ENCODE measurements at regions not wholly inside any gene's neighbourhood (a gene's known extent, or its start where the extent isn't known, plus 50 kb on each side); places are given as distances from the start of the nearest gene placed in this dataset.

DNA sequence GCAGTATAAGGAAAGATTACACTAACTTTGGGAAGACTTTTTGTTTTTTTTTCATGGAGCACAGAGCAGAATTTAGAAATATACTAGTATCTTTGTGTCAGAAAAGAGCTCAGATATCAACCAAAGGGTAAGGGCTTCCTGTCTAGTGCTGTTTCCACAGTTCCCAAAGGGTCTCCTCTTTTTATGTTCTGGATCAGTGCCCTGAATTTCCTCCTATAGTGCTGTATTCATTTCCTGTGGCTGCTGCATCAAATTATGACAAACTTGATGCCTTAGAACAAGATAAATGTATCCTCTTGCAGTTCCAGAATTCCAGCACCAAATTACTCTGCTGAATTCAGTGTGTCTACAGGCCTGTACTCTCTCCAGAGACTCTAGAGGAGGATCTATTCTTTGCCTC is 219.8 kb upstream of the THRB start:
- Histone ChIP-seq H3K36me3 (ENCODE audit: insufficient read depth, low read length) (no peaks in the 10 kb centered on the region), H3K9me3 (ENCODE audit: low read length) (no peaks in the 10 kb centered on the region), H3K27ac (ENCODE audit: low read depth, low read length, poor library complexity, severe bottlenecking) (no peak overlapping the region), H3K4me3 (ENCODE audit: low read depth, low read length, poor library complexity, severe bottlenecking) (no peak overlapping the region), H3K4me1 (ENCODE audit: insufficient read depth, low read length, poor library complexity, severe bottlenecking) (no peaks in the 10 kb centered on the region), H4K20me1 (ENCODE audit: insufficient read depth, low read length) (no peaks in the 10 kb centered on the region), H3K79me2 (ENCODE audit: insufficient read depth, low read depth, low read length) (no peaks in the 10 kb centered on the region), H3K4me2 (ENCODE audit: low read length) (no peak overlapping the region), H2AFZ (ENCODE audit: low read length) (no peak overlapping the region), H3K9me2 (ENCODE audit: insufficient read depth, low read length) (no peaks in the 10 kb centered on the region)
- CTCF ChIA-PET (ENCODE audit: unreplicated experiment), result no interaction called here
- TF ChIP-seq, protein P1, sequence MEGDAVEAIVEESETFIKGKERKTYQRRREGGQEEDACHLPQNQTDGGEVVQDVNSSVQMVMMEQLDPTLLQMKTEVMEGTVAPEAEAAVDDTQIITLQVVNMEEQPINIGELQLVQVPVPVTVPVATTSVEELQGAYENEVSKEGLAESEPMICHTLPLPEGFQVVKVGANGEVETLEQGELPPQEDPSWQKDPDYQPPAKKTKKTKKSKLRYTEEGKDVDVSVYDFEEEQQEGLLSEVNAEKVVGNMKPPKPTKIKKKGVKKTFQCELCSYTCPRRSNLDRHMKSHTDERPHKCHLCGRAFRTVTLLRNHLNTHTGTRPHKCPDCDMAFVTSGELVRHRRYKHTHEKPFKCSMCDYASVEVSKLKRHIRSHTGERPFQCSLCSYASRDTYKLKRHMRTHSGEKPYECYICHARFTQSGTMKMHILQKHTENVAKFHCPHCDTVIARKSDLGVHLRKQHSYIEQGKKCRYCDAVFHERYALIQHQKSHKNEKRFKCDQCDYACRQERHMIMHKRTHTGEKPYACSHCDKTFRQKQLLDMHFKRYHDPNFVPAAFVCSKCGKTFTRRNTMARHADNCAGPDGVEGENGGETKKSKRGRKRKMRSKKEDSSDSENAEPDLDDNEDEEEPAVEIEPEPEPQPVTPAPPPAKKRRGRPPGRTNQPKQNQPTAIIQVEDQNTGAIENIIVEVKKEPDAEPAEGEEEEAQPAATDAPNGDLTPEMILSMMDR (conservative IDR thresholded peaks at IDR 0.05; ENCODE audit: low read length), result no peak
- TF ChIP-seq EZH2phosphoT487 (IDR thresholded peaks at IDR 0.05; ENCODE audit: borderline replicate concordance, low read depth, low read length), result no peak
- intact Hi-C loops (cut with micrococcal nuclease; ENCODE audit: unreplicated experiment), result no loop called here
- POLR2A ChIA-PET, result interaction anchor here (0.7 to 1.1 kb wide), 2 partner anchors 25 to 1927 kb away, joined by 4 read pairs; no protein-coding TSS in a partner anchor
- no TSS peak for BruUV-seq (replicated peaks)
- DNase-seq (ENCODE audit: low spot score), result no peak

DNA sequence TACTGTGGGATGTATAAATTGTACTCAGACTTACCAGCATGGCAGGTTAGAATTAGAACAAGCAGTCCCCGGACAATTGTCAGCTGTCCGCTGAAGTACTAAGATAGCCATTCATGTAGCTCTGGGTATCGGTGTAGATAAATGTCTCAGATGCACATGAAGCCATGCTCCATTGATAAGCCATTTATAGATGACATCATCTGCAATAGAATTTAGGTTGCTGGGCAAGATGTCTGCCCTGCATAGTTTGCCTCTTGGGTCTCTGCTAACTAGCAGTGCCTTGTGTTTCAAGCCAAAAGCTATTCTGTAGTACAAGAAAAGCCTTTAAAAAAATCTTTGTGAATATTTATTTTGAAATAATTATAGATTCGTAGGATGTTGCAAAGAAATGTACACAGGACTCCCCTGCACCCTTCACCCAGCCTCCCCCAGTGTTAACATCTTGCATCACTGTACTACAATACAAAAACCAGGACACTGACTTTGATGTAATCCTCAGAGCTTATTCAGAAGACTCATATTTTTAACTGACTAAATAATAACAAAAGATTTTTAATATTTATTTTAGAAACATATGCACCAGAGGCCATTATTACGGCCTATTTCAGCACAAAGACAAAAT is 220.6 kb upstream of the THRB start:
- intact Hi-C loops (cut with micrococcal nuclease; ENCODE audit: unreplicated experiment), result no loop called here
- Histone ChIP-seq H3K27ac (ENCODE audit: low read depth, low read length, poor library complexity, severe bottlenecking) (no peak overlapping the region), H2AFZ (ENCODE audit: low read length) (no peak overlapping the region), H3K9me3 (ENCODE audit: low read length) (no peaks in the 10 kb centered on the region), H3K4me3 (ENCODE audit: low read depth, low read length, poor library complexity, severe bottlenecking) (no peak overlapping the region), H4K20me1 (ENCODE audit: insufficient read depth, low read length) (no peaks in the 10 kb centered on the region), H3K9me2 (ENCODE audit: insufficient read depth, low read length) (no peaks in the 10 kb centered on the region), H3K4me1 (ENCODE audit: insufficient read depth, low read length, poor library complexity, severe bottlenecking) (no peaks in the 10 kb centered on the region), H3K36me3 (ENCODE audit: insufficient read depth, low read length) (no peaks in the 10 kb centered on the region), H3K4me2 (ENCODE audit: low read length) (no peak overlapping the region), H3K79me2 (ENCODE audit: insufficient read depth, low read depth, low read length) (no peaks in the 10 kb centered on the region)
- no peak for TF ChIP-seq EZH2phosphoT487 (IDR thresholded peaks at IDR 0.05; ENCODE audit: borderline replicate concordance, low read depth, low read length)
- TF ChIP-seq, protein P1 (conservative IDR thresholded peaks at IDR 0.05; ENCODE audit: low read length), result no peak
- ChIA-PET POLR2A (interaction anchor here (1.0 to 1.1 kb wide), 2 partner anchors 14 to 24 kb away, joined by 4 read pairs; no protein-coding TSS in a partner anchor), CTCF (ENCODE audit: unreplicated experiment) (no interaction called here)
- DNase-seq (ENCODE audit: low spot score), result no peak
- no TSS peak for BruUV-seq (replicated peaks)

DNA sequence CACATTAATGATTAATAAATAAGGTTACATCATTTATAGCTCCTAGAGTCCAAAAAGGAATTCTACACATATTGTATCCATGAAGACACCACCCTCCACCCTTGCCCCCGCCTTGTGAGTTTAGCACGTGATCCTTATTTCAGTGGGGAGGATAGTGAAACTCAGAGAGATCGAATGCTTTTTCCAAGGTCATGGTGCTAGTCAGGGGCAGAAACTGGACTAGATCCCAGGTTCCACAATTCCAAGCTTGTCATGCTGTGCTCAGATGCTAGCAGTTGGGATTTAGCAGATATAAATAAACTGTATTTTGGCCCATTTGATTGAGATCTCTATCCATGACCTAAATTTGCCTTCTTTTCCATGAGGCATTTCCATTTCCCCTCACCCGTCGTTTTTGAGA is 227.4 kb upstream of the THRB start:
- POLR2A ChIA-PET, result interaction anchor here (0.9 to 1.1 kb wide), 2 partner anchors 23 to 102 kb away, joined by 3 read pairs; no protein-coding TSS in a partner anchor
- no TSS peak for BruUV-seq (replicated peaks)
- Histone ChIP-seq H2AFZ (ENCODE audit: low read length) (no peak overlapping the region), H3K79me2 (ENCODE audit: insufficient read depth, low read depth, low read length) (no peaks in the 10 kb centered on the region), H3K36me3 (ENCODE audit: insufficient read depth, low read length) (no peaks in the 10 kb centered on the region), H3K4me2 (ENCODE audit: low read length) (no peak overlapping the region), H3K4me3 (ENCODE audit: low read depth, low read length, poor library complexity, severe bottlenecking) (no peak overlapping the region), H3K9me3 (ENCODE audit: low read length) (no peaks in the 10 kb centered on the region), H4K20me1 (ENCODE audit: insufficient read depth, low read length) (no peaks in the 10 kb centered on the region), H3K9me2 (ENCODE audit: insufficient read depth, low read length) (no peaks in the 10 kb centered on the region), H3K4me1 (ENCODE audit: insufficient read depth, low read length, poor library complexity, severe bottlenecking) (no peaks in the 10 kb centered on the region), H3K27ac (ENCODE audit: low read depth, low read length, poor library complexity, severe bottlenecking) (no peak overlapping the region)
- CTCF ChIA-PET (ENCODE audit: unreplicated experiment), result no interaction called here
- DNase-seq (ENCODE audit: low spot score), result no peak
- intact Hi-C loops (cut with micrococcal nuclease; ENCODE audit: unreplicated experiment), result no loop called here
- TF ChIP-seq EZH2phosphoT487 (IDR thresholded peaks at IDR 0.05; ENCODE audit: borderline replicate concordance, low read depth, low read length), result no peak
- TF ChIP-seq, protein P1 (conservative IDR thresholded peaks at IDR 0.05; ENCODE audit: low read length), result no peak

Data from OCI-LY7 (cell line).